Neural cell (in vitro differentiated cells): ENCODE measurements at regions not wholly inside any gene's neighbourhood (a gene's known extent, or its start where the extent isn't known, plus 50 kb on each side); places are given as distances from the start of the nearest gene placed in this dataset.

ENCODE experiments used
- H2AFZ ChIP-seq: fragments of 200-600, 300-800 bp; sonication (generic), shearing (Covaris generic); 2 replicates; pipeline ENCODE4 v1.6.0; 2014; ENCODE audit warnings: low read depth, mild to moderate bottlenecking, antibody characterized with exemption, low read length, moderate library complexity
- H3F3A ChIP-seq: fragments of 200-600 bp; shearing (Covaris generic); 2 replicates; pipeline ENCODE4 v1.6.1; 2016; ENCODE audit warnings: mild to moderate bottlenecking, moderate library complexity, mixed read lengths, antibody characterized with exemption, low read length; ENCODE audit not compliant: insufficient read depth, poor library complexity, severe bottlenecking
- H3K27ac ChIP-seq: fragments of 200-600, 300-800 bp; sonication (generic), shearing (Covaris generic); 2 replicates; pipeline ENCODE4 v1.5.1; 2014; ENCODE audit warnings: mild to moderate bottlenecking, low read length, moderate library complexity
- H3K27me3 ChIP-seq: fragments of 300-800, 200-600 bp; sonication (generic), shearing (Covaris generic); 2 replicates; pipeline ENCODE4 v1.6.0; 2014; ENCODE audit warnings: mild to moderate bottlenecking, low read depth, low read length, moderate library complexity; ENCODE audit not compliant: insufficient read depth
- H3K36me3 ChIP-seq: fragments of 300-800, 200-600 bp; sonication (generic), shearing (Covaris generic); 2 replicates; pipeline ENCODE4 v1.5.1; 2014; ENCODE audit warnings: mild to moderate bottlenecking, antibody characterized with exemption, low read length, moderate library complexity; ENCODE audit not compliant: insufficient read depth
- H3K4me2 ChIP-seq: fragments of 300-800, 200-600 bp; sonication (generic), shearing (Covaris generic); 2 replicates; pipeline ENCODE4 v1.6.0; 2014; ENCODE audit warnings: mild to moderate bottlenecking, low read length
- H3K4me3 ChIP-seq: fragments of 300-800, 200-600 bp; sonication (generic), shearing (Covaris generic); 2 replicates; pipeline ENCODE4 v1.5.1; 2014; ENCODE audit warnings: mild to moderate bottlenecking, low read length, moderate library complexity
- H3K79me2 ChIP-seq: fragments of 200-600 bp; shearing (Covaris generic); replicated peaks from 2 replicates; pipeline ENCODE4 v1.6.0; 2014; ENCODE audit warnings: mild to moderate bottlenecking, low read length, moderate library complexity; ENCODE audit not compliant: insufficient read depth
- H3K9ac ChIP-seq: fragments of 300-800, 200-600 bp; sonication (generic), shearing (Covaris generic); 2 replicates; pipeline ENCODE4 v1.6.1; 2016; ENCODE audit warnings: mild to moderate bottlenecking, low read length, mixed read lengths
- H3K9me2 ChIP-seq: fragments of 200-600 bp; shearing (Covaris generic); 2 replicates; pipeline ENCODE4 v1.6.1; 2016; ENCODE audit warnings: mild to moderate bottlenecking, low read length, mixed read lengths; ENCODE audit not compliant: insufficient read depth
- H3K9me3 ChIP-seq: fragments of 200-600, 300-800 bp; sonication (generic), shearing (Covaris generic); 2 replicates; pipeline ENCODE4 v1.6.1; 2016; ENCODE audit warnings: mild to moderate bottlenecking, mixed run types, low read length, moderate library complexity, mixed read lengths
- H4K20me1 ChIP-seq: fragments of 200-600 bp; shearing (Covaris generic); 2 replicates; pipeline ENCODE4 v1.6.1; 2016; ENCODE audit warnings: mild to moderate bottlenecking, mixed run types; ENCODE audit not compliant: insufficient read depth
- EP300 ChIP-seq: fragments of 450-650 bp; conservative IDR thresholded peaks from 2 replicates; pipeline ENCODE4 v1.6.1; 2014; ENCODE audit warnings: antibody characterized with exemption, mild to moderate bottlenecking, moderate library complexity; ENCODE audit not compliant: poor library complexity, severe bottlenecking
- EZH2 ChIP-seq: fragments of 200-600, 300-800 bp; shearing (Covaris generic), sonication (generic); IDR thresholded peaks from 2 replicates; pipeline ENCODE4 v1.6.1; 2014; ENCODE audit warnings: antibody characterized with exemption, low read length, borderline replicate concordance, mild to moderate bottlenecking; ENCODE audit not compliant: insufficient read depth, poor library complexity, severe bottlenecking
- MXI1 ChIP-seq: fragments of 450-650 bp; conservative IDR thresholded peaks from 2 replicates; pipeline ENCODE4 v1.6.1; 2014; ENCODE audit warnings: antibody characterized with exemption, mild to moderate bottlenecking; ENCODE audit not compliant: poor library complexity, severe bottlenecking
- POLR2AphosphoS5 ChIP-seq: IDR thresholded peaks from 2 replicates; pipeline ENCODE4 v1.6.1; 2012
- RAD21 ChIP-seq: fragments of 450-650 bp; conservative IDR thresholded peaks from 2 replicates; pipeline ENCODE4 v1.6.1; 2014; ENCODE audit warnings: antibody characterized with exemption, mild to moderate bottlenecking, moderate library complexity
- SMC3 ChIP-seq: fragments of 450-650 bp; conservative IDR thresholded peaks from 2 replicates; pipeline ENCODE4 v1.6.1; 2014; ENCODE audit warnings: antibody characterized with exemption, mild to moderate bottlenecking, moderate library complexity; ENCODE audit not compliant: poor library complexity
- TAF1 ChIP-seq: IDR thresholded peaks from 2 replicates; pipeline ENCODE4 v1.6.1; 2012; ENCODE audit warnings: low read depth
- TF ChIP-seq, protein P1 (sequence below): IDR thresholded peaks from 2 replicates; pipeline ENCODE4 v1.6.1; 2012; ENCODE audit warnings: borderline replicate concordance
- TF ChIP-seq, protein P2 (sequence below): fragments of 450-650 bp; IDR thresholded peaks from 2 replicates; pipeline ENCODE4 v1.5.1; 2014; ENCODE audit warnings: antibody characterized with exemption, mild to moderate bottlenecking, moderate library complexity; ENCODE audit not compliant: poor library complexity, severe bottlenecking

DNA sequence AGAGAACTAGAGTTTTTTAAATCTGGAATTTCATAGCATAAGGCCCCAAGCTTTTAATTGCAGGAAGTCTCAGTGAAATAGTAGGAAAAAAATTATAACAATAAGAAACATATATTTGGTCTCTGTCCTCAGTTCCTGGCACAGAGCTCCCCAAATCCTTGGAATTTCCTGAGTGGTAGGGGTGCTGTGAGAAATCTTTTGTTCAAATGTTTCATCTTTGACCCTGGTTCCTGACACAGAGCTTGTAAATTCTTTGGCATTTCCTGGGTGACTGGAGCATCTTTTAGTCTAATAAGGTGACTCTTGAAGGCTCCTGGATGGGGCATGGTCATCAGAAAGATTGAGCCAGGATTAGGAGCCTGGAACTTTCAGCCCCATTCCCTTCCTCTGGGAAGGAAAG, 225.7 kb upstream of the AJAP1 start:
- Histone ChIP-seq H3K79me2 (no peaks in the 10 kb centered on the region), H3K9me3 (no peaks in the 10 kb centered on the region), H3K27me3 (no peaks in the 10 kb centered on the region), H3K27ac (no peak overlapping the region), H3K4me3 (no peak overlapping the region), H3F3A (no peaks in the 10 kb centered on the region), H3K9ac (no peak overlapping the region), H3K4me2 (no peak overlapping the region), H3K36me3 (no peaks in the 10 kb centered on the region), H3K9me2 (no peaks in the 10 kb centered on the region), H2AFZ (no peak overlapping the region), H4K20me1 (no peaks in the 10 kb centered on the region)
- TF ChIP-seq EZH2 (no peak), EP300 (no peak), SMC3 (no peak), POLR2AphosphoS5 (no peak), MXI1 (no peak), RAD21 (no peak), TAF1 (no peak)
- TF ChIP-seq, protein P1, sequence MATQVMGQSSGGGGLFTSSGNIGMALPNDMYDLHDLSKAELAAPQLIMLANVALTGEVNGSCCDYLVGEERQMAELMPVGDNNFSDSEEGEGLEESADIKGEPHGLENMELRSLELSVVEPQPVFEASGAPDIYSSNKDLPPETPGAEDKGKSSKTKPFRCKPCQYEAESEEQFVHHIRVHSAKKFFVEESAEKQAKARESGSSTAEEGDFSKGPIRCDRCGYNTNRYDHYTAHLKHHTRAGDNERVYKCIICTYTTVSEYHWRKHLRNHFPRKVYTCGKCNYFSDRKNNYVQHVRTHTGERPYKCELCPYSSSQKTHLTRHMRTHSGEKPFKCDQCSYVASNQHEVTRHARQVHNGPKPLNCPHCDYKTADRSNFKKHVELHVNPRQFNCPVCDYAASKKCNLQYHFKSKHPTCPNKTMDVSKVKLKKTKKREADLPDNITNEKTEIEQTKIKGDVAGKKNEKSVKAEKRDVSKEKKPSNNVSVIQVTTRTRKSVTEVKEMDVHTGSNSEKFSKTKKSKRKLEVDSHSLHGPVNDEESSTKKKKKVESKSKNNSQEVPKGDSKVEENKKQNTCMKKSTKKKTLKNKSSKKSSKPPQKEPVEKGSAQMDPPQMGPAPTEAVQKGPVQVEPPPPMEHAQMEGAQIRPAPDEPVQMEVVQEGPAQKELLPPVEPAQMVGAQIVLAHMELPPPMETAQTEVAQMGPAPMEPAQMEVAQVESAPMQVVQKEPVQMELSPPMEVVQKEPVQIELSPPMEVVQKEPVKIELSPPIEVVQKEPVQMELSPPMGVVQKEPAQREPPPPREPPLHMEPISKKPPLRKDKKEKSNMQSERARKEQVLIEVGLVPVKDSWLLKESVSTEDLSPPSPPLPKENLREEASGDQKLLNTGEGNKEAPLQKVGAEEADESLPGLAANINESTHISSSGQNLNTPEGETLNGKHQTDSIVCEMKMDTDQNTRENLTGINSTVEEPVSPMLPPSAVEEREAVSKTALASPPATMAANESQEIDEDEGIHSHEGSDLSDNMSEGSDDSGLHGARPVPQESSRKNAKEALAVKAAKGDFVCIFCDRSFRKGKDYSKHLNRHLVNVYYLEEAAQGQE, result no peak
- TF ChIP-seq, protein P2, sequence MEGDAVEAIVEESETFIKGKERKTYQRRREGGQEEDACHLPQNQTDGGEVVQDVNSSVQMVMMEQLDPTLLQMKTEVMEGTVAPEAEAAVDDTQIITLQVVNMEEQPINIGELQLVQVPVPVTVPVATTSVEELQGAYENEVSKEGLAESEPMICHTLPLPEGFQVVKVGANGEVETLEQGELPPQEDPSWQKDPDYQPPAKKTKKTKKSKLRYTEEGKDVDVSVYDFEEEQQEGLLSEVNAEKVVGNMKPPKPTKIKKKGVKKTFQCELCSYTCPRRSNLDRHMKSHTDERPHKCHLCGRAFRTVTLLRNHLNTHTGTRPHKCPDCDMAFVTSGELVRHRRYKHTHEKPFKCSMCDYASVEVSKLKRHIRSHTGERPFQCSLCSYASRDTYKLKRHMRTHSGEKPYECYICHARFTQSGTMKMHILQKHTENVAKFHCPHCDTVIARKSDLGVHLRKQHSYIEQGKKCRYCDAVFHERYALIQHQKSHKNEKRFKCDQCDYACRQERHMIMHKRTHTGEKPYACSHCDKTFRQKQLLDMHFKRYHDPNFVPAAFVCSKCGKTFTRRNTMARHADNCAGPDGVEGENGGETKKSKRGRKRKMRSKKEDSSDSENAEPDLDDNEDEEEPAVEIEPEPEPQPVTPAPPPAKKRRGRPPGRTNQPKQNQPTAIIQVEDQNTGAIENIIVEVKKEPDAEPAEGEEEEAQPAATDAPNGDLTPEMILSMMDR, result no peak

DNA sequence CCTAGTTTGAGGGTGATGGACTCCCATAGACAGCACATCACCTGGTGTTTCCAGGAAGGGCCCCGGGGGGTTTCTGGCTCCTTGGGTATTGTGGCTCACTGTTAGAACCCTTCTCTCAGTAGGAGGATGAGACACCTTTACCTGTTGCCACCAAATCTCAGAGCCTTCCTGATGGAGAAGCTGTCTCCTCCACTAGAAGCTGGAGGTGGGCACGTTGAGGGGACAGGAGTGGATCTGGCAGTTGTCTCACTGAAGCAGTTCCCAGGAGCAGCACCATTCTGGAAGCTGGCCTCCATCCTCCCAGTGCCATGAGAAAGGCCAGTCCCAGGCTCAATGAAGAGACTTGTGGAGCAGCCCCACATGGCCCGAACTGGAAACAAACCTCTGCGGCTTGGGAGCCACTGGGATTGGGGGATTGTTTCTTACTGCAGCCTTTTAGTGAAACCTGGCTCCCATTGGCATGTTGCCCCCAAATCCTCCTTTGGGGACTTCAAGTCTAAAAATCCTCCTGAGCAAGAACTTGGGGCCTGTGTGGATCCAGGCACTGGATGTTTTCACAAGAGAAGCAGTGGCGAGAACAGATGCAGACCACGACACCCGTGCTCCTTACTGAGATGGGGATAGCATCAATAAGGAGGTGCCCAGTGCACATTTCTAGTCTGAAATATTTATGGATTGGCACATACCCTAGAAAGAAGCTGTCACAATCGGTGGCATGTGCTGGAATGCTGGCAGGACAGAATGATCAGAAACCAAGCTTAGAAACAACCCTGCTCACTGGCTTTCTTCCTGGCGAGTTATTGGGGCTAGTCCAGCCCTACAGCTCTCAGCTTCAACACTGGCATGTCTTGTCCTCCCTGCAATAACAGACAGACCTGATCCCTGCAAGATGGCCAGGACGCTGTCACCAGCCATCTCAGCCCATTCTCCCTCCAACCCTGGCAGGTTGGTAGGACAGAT, 223.7 kb upstream of the AJAP1 start:
- Histone ChIP-seq H3K79me2 (no peaks in the 10 kb centered on the region), H3K4me3 (no peak overlapping the region), H3K36me3 (no peaks in the 10 kb centered on the region), H3F3A (no peaks in the 10 kb centered on the region), H3K9ac (no peak overlapping the region), H3K27ac (no peak overlapping the region), H3K9me3 (no peaks in the 10 kb centered on the region), H3K9me2 (no peaks in the 10 kb centered on the region), H3K27me3 (no peaks in the 10 kb centered on the region), H3K4me2 (no peak overlapping the region), H4K20me1 (no peaks in the 10 kb centered on the region), H2AFZ (no peak overlapping the region)
- TF ChIP-seq SMC3 (no peak), EZH2 (no peak), RAD21 (no peak), TAF1 (no peak), MXI1 (no peak), POLR2AphosphoS5 (no peak), EP300 (no peak)
- TF ChIP-seq, protein P1, result no peak
- TF ChIP-seq, protein P2, result no peak
